Nephron progenitor cell (in vitro differentiated cells): ENCODE measurements at regions not wholly inside any gene's neighbourhood (a gene's known extent, or its start where the extent isn't known, plus 50 kb on each side); places are given as distances from the start of the nearest gene placed in this dataset.
"Not testable (repeated sequence)": the region's sequence is repeated elsewhere in the genome, so short reads cannot be mapped to it uniquely, and the experiment has no call there.

Experiments
- DNase-seq: peaks from one replicate; pipeline ENCODE4 v3.0.0; 2021
- H3K27ac Mint-ChIP-seq: 2 replicates; pipeline ENCODE4 v1.8.0; 2021; ENCODE audit warnings: mild to moderate bottlenecking, moderate library complexity, mixed read lengths
- H3K27me3 Mint-ChIP-seq: 2 replicates; pipeline ENCODE4 v1.8.0; 2021; ENCODE audit warnings: mild to moderate bottlenecking, low read depth, mixed read lengths; ENCODE audit not compliant: poor library complexity
- H3K36me3 Mint-ChIP-seq: 2 replicates; pipeline ENCODE4 v1.8.0; 2021; ENCODE audit warnings: low read depth, mixed read lengths
- H3K4me1 Mint-ChIP-seq: 2 replicates; pipeline ENCODE4 v1.8.0; 2021; ENCODE audit warnings: mixed read lengths
- H3K4me3 Mint-ChIP-seq: 2 replicates; pipeline ENCODE4 v1.8.0; 2021; ENCODE audit warnings: mild to moderate bottlenecking, moderate library complexity, mixed read lengths
- H3K9me3 Mint-ChIP-seq: 2 replicates; pipeline ENCODE4 v1.8.0; 2021; ENCODE audit warnings: mild to moderate bottlenecking, moderate library complexity, mixed read lengths
- TF ChIP-seq, protein P1 (sequence below): fragments of 200-600 bp; sonication (generic); IDR thresholded peaks from 2 replicates; pipeline ENCODE4 v1.5.0; 2021; ENCODE audit warnings: antibody characterized with exemption

DNA sequence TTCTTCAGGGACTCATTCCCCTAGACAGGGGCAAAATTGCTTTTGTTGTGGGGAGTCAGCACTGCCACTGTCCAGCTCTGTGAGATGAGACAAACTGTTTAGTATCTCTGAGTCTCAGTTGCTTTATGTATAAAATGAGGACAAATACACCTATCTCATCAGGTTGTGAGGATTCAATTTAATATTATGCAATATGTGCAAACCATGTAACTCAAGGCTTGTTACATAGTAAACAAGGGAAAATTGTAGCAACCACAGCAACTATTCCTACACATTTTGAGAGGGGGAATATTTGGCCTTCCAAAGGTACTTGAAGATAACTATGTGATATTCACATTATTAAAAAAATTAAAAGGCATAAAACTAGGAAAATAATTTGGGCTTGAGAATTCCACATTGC is 411.9 kb upstream of the SLC30A5 start:
- H3K4me1 Mint-ChIP-seq = peaks cover 31% of the 10 kb centered on the region
- H3K27ac Mint-ChIP-seq = no peak overlapping the region
- H3K36me3 Mint-ChIP-seq = no peaks in the 10 kb centered on the region
- TF ChIP-seq, protein P1, sequence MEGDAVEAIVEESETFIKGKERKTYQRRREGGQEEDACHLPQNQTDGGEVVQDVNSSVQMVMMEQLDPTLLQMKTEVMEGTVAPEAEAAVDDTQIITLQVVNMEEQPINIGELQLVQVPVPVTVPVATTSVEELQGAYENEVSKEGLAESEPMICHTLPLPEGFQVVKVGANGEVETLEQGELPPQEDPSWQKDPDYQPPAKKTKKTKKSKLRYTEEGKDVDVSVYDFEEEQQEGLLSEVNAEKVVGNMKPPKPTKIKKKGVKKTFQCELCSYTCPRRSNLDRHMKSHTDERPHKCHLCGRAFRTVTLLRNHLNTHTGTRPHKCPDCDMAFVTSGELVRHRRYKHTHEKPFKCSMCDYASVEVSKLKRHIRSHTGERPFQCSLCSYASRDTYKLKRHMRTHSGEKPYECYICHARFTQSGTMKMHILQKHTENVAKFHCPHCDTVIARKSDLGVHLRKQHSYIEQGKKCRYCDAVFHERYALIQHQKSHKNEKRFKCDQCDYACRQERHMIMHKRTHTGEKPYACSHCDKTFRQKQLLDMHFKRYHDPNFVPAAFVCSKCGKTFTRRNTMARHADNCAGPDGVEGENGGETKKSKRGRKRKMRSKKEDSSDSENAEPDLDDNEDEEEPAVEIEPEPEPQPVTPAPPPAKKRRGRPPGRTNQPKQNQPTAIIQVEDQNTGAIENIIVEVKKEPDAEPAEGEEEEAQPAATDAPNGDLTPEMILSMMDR = no peak
- DNase-seq = no peak
- no peaks in the 10 kb centered on the region for H3K9me3 Mint-ChIP-seq
- no peak overlapping the region for H3K4me3 Mint-ChIP-seq
- peaks cover 3% of the 10 kb centered on the region for H3K27me3 Mint-ChIP-seq

DNA sequence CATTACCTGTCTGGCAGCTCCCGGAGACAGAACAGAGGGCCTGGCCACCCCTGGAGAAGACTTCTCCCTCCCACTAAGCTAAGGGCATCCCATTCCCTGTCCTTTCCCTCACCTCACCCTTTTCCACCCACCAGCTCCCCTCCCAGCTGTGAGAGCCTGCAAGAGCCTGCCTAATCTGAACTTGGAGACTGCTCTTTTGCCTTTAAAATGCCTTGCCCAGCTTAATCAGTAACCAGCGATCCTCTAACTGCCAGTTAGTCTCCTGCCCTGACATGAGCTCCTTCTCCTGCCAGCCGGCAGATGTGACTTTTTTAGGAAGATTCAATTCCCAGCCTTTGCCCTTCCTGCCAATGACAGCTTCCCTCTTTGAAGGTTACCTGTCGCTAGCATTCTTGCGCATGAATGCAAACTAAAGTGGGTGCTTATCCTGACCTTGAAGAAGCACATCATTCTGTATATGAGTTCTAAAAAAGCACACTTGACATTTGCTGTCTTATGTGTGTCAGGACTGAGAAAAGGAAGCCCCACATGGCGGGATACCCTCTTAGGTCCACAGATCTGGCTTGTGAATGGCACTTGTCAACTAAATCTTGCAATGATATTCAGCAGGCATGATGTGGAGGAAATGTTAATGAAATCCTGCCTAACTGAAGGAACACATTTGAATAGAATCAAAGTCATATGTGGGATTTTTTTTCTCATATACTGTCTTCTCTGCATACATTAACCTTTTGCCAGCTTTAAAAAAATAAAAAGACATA is 411.2 kb upstream of the SLC30A5 start:
- Mint-ChIP-seq H3K4me1 (peaks cover 37% of the 10 kb centered on the region), H3K27ac (no peak overlapping the region), H3K27me3 (peaks cover 3% of the 10 kb centered on the region), H3K9me3 (no peaks in the 10 kb centered on the region), H3K36me3 (no peaks in the 10 kb centered on the region), H3K4me3 (no peak overlapping the region)
- no peak for DNase-seq
- TF ChIP-seq, protein P1 = no peak

DNA sequence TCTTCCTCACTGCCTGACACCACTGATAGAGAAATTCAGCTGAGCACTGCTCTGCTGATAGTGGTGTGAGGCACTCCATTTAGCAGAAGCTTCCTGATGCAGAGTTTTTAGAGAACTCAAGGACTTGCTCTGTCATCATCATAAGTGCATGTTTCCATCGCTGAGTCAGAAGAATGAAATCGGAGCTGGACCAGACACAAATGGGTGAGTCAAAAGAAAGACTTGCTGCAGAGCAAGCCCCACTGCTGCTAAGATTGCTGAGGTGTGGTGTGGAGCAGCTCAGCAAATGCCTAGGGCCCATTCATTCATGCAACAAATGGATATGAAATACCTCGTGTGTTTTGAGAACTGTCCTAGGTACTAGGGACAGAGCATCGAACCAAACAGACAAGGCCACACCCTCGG is 410.2 kb upstream of the SLC30A5 start:
- H3K27ac Mint-ChIP-seq = no peak overlapping the region
- peaks cover 37% of the 10 kb centered on the region for H3K4me1 Mint-ChIP-seq
- no peak for DNase-seq

DNA sequence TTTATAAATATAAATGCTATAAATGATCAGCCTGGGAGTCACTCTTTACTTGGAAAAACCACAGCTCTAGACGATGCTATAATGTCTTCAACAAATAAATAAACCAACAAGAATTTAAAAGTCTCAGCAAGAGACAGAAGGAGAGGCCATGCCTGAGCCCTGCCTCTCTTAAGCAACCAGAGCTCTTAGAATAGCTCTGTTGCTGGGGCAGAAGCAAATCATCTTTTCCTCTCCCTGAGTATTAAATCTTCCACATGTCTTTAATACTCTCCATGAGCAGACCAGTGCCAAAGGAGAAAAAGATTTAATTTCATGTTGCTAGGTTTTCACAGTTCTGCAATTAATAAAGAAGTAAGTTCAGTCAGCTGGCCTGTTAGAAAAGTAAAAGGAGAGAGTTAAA is 408.0 kb upstream of the SLC30A5 start:
- peaks cover 7% of the 10 kb centered on the region for H3K27me3 Mint-ChIP-seq
- peaks cover 7% of the 10 kb centered on the region for H3K9me3 Mint-ChIP-seq
- H3K4me1 Mint-ChIP-seq = peaks cover 37% of the 10 kb centered on the region
- H3K4me3 Mint-ChIP-seq = no peak overlapping the region
- DNase-seq = no peak
- H3K36me3 Mint-ChIP-seq = no peaks in the 10 kb centered on the region
- TF ChIP-seq, protein P1 = no peak
- peak overlapping the region; percentile 76 for H3K27ac Mint-ChIP-seq

More for the DNA sequence above, 410.2 kb upstream of the SLC30A5 start:
- H3K27me3 Mint-ChIP-seq = peaks cover 3% of the 10 kb centered on the region
- TF ChIP-seq, protein P1 = no peak
- H3K4me3 Mint-ChIP-seq = no peak overlapping the region
- H3K36me3 Mint-ChIP-seq = no peaks in the 10 kb centered on the region
- no peaks in the 10 kb centered on the region for H3K9me3 Mint-ChIP-seq

DNA sequence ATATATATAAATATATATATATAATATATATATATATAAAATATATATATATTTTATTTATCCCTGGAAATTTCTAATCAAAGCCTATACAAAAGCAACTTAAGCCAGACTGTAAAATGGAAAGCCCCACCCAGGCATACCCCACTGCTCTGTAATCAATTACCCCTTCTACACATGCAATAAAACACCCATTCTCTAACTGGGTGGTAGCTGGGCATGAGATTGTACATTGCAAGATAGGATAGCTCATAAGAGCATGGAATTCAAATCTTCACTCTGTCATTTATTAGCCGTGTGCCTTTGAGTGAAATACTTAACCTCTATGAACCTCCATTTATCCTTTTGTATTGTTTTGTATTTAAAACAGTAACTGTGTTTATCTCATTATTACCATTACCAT is 405.3 kb upstream of the SLC30A5 start:
- no peak overlapping the region for H3K4me3 Mint-ChIP-seq
- peaks cover 32% of the 10 kb centered on the region for H3K4me1 Mint-ChIP-seq
- peak overlapping the region; percentile 39 for H3K27ac Mint-ChIP-seq
- TF ChIP-seq, protein P1 = no peak
- peaks cover 30% of the 10 kb centered on the region for H3K9me3 Mint-ChIP-seq
- DNase-seq = no peak
- peaks cover 6% of the 10 kb centered on the region for H3K36me3 Mint-ChIP-seq
- peaks cover 7% of the 10 kb centered on the region for H3K27me3 Mint-ChIP-seq

DNA sequence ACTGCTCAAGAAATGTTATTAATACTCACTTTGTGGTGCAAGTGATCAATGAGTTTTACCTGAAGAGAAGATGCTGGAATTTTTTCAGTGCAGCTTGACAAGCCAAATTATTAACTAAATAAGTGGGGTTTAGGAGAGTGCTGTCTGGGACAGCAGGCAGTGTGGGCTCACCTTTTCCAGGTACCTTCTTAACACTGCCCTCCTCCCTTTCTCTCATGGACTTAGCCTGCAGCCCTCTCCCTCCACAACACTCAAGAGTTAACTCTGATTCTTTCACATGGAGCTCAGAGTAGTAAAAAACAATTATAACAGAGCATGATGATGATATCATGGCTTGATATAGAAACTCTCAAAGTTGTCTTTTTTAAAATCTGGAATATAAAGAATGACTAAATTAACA is 404.8 kb upstream of the SLC30A5 start:
- Mint-ChIP-seq H3K9me3 (peaks cover 32% of the 10 kb centered on the region), H3K4me1 (peaks cover 32% of the 10 kb centered on the region), H3K36me3 (peaks cover 6% of the 10 kb centered on the region), H3K27me3 (peaks cover 4% of the 10 kb centered on the region), H3K4me3 (no peak overlapping the region), H3K27ac (peak overlapping the region; percentile 39)
- DNase-seq = no peak
- TF ChIP-seq, protein P1 = no peak

DNA sequence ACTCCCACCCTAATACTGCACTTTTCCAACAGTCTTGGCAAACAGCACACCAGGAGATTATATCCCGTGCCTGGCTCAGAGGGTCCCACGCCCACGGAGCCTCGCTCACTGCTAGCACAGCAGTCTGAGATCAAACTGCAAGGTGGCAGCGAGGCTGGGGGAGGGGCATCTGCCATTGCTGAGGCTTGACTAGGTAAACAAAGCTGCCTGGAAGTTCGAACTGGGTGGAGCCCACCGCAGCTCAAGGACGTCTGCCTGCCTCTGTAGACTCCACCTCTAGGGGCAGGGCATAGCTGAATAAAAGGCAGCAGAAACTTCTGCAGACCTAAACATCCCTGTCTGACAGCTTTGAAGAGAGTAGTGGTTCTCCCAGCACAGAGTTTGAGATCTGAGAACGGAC is 401.9 kb upstream of the SLC30A5 start:
- DNase-seq, H3K27me3 Mint-ChIP-seq, H3K4me3 Mint-ChIP-seq, H3K36me3 Mint-ChIP-seq, H3K4me1 Mint-ChIP-seq, H3K27ac Mint-ChIP-seq: not testable (repeated sequence)
- peaks cover 43% of the 10 kb centered on the region for H3K9me3 Mint-ChIP-seq
